A549 (cell line): ENCODE measurements at regions not wholly inside any gene's neighbourhood (a gene's known extent, or its start where the extent isn't known, plus 50 kb on each side); places are given as distances from the start of the nearest gene placed in this dataset.

ENCODE experiments used
- MYC ChIP-seq: IDR thresholded peaks from 2 replicates; pipeline ENCODE4 v1.6.1; 2012; ENCODE audit warnings: mild to moderate bottlenecking, inconsistent platforms, low read length, improper control_type of control experiment, borderline replicate concordance
- TF ChIP-seq, protein P1 (sequence below): fragments of 250-450 bp; sonication (Bioruptor Pico); IDR thresholded peaks from 2 replicates; pipeline ENCODE4 v1.5.0; 2021; ENCODE audit warnings: mild to moderate bottlenecking, moderate library complexity, borderline replicate concordance

- TF ChIP-seq, protein P1, sequence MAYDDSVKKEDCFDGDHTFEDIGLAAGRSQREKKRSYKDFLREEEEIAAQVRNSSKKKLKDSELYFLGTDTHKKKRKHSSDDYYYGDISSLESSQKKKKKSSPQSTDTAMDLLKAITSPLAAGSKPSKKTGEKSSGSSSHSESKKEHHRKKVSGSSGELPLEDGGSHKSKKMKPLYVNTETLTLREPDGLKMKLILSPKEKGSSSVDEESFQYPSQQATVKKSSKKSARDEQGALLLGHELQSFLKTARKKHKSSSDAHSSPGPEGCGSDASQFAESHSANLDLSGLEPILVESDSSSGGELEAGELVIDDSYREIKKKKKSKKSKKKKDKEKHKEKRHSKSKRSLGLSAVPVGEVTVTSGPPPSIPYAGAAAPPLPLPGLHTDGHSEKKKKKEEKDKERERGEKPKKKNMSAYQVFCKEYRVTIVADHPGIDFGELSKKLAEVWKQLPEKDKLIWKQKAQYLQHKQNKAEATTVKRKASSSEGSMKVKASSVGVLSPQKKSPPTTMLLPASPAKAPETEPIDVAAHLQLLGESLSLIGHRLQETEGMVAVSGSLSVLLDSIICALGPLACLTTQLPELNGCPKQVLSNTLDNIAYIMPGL (CRISPR knock-in tag), result no peak
- no peak for TF ChIP-seq MYC
These were observed 260.7 kb upstream of the RIOK2 start for GRCh38 chr5:97443740-97444139.
